Keratinocyte (primary cell): ENCODE measurements at regions not wholly inside any gene's neighbourhood (a gene's known extent, or its start where the extent isn't known, plus 50 kb on each side); places are given as distances from the start of the nearest gene placed in this dataset.
A peak's percentile ranks its signal among the peaks of the same experiment; 100 is the strongest.
"Not testable (repeated sequence)": the region's sequence is repeated elsewhere in the genome, so short reads cannot be mapped to it uniquely, and the experiment has no call there.

Experiments
- DNase-seq: peaks from one replicate; pipeline ENCODE4 v3.0.0-alpha.2; 2011; ENCODE audit warnings: low read depth, missing footprints, low spot score
- FAIRE-seq: peaks from 2 replicates; lab custom pipeline; 2011; peaks lifted over from hg19 to GRCh38; lab: Jason Lieb, UNC
- H2AFZ ChIP-seq: 2 replicates; pipeline ENCODE4 v1.6.0; 2012; ENCODE audit warnings: low read length, control low read depth, inconsistent platforms; ENCODE audit not compliant: control insufficient read depth
- H3K27ac ChIP-seq: 2 replicates; pipeline ENCODE4 v1.5.1; 2011; ENCODE audit warnings: low read length; ENCODE audit not compliant: control insufficient read depth, insufficient read depth
- H3K27me3 ChIP-seq: 3 replicates; pipeline ENCODE4 v1.6.0; 2011; ENCODE audit warnings: low read length; ENCODE audit not compliant: control insufficient read depth, insufficient read depth; ENCODE audit errors: extremely low read depth
- H3K36me3 ChIP-seq, 2 experiments: 2 replicates in 1 of 2; 3 replicates in 1 of 2; pipeline ENCODE4 v1.5.1; 2011; ENCODE audit warnings: low read length in 2 of 2, mild to moderate bottlenecking in 1 of 2; ENCODE audit not compliant: control insufficient read depth in 2 of 2, insufficient read depth in 2 of 2; ENCODE audit errors: extremely low read depth in 1 of 2
- H3K4me1 ChIP-seq: 3 replicates; pipeline ENCODE4 v1.5.1; 2011; ENCODE audit warnings: low read length; ENCODE audit not compliant: control insufficient read depth, insufficient read depth; ENCODE audit errors: extremely low read depth
- H3K4me2 ChIP-seq: 3 replicates; pipeline ENCODE4 v1.6.0; 2011; ENCODE audit warnings: low read depth, low read length; ENCODE audit not compliant: control insufficient read depth, insufficient read depth; ENCODE audit errors: extremely low read depth
- H3K4me3 ChIP-seq, 3 experiments: fragments of 200-600 bp in 1 of 3; sonication (generic) in 1 of 3; 2 replicates in 2 of 3; 3 replicates in 1 of 3; pipeline ENCODE4 v1.5.1; 2011 to 2016; ENCODE audit warnings: low read length in 3 of 3, mild to moderate bottlenecking in 3 of 3, control low read depth in 2 of 3, inconsistent platforms in 1 of 3, low read depth in 1 of 3, mixed read lengths in 1 of 3, mixed run types in 1 of 3, moderate library complexity in 1 of 3; ENCODE audit not compliant: control insufficient read depth in 2 of 3, insufficient read depth in 2 of 3; ENCODE audit errors: extremely low read depth in 1 of 3
- H3K79me2 ChIP-seq: 2 replicates; pipeline ENCODE4 v1.6.0; 2012; ENCODE audit warnings: low read length; ENCODE audit not compliant: control insufficient read depth, insufficient read depth
- H3K9ac ChIP-seq: 3 replicates; pipeline ENCODE4 v1.6.0; 2011; ENCODE audit warnings: low read length; ENCODE audit not compliant: control insufficient read depth, insufficient read depth; ENCODE audit errors: extremely low read depth
- H3K9me1 ChIP-seq: 3 replicates; pipeline ENCODE4 v1.6.0; 2011; ENCODE audit warnings: low read length; ENCODE audit not compliant: control insufficient read depth, insufficient read depth; ENCODE audit errors: extremely low read depth
- H3K9me3 ChIP-seq: 2 replicates; pipeline ENCODE4 v1.5.1; 2012; ENCODE audit warnings: low read depth, low read length; ENCODE audit not compliant: control insufficient read depth
- H4K20me1 ChIP-seq: 3 replicates; pipeline ENCODE4 v1.6.0; 2011; ENCODE audit warnings: low read length; ENCODE audit not compliant: control insufficient read depth, insufficient read depth; ENCODE audit errors: extremely low read depth
- CTCF ChIP-seq, 3 experiments: IDR thresholded peaks in 1 of 3; conservative IDR thresholded peaks in 1 of 3; optimal IDR thresholded peaks in 1 of 3; 2 replicates in 2 of 3; 3 replicates in 1 of 3; pipeline versions ENCODE3 to v1.5.1; 2011; ENCODE audit warnings: low read length in 3 of 3, mild to moderate bottlenecking in 3 of 3, moderate library complexity in 2 of 3, control low read depth in 1 of 3, inconsistent platforms in 1 of 3; ENCODE audit not compliant: insufficient read depth in 2 of 3; ENCODE audit errors: extremely low read depth in 1 of 3
- EZH2 ChIP-seq: IDR thresholded peaks from one replicate; pipeline ENCODE4 v1.6.1; 2012; ENCODE audit warnings: inconsistent platforms, mild to moderate bottlenecking, low read length, moderate library complexity
- dilution Hi-C: fragments of 300-500 bp; cut with MboI; formaldehyde crosslinking; loops from one replicate; pipeline ENCODE4 v1.7.0; 2020; ENCODE audit warnings: low sequenced_read_pairs; ENCODE audit not compliant: extremely low pct_ligation_motif_present

- Histone ChIP-seq H3K4me3 (peak overlapping the region in 1 of 3 experiments; percentile 44), H3K9ac (peak overlapping the region; percentile 77), H3K4me2 (peak overlapping the region; percentile 81), H3K27me3 (no peaks in the 10 kb centered on the region), H3K9me3 (no peaks in the 10 kb centered on the region), H4K20me1 (no peaks in the 10 kb centered on the region), H3K27ac (peak overlapping the region; percentile 89), H3K79me2 (no peaks in the 10 kb centered on the region), H2AFZ (peak overlapping the region; percentile 28), H3K36me3 (no peaks in the 10 kb centered on the region), H3K9me1 (no peaks in the 10 kb centered on the region), H3K4me1 (peaks cover 25% of the 10 kb centered on the region)
- TF ChIP-seq EZH2, result no peak
- TF ChIP-seq CTCF (optimal IDR thresholded peaks at IDR 0.05 in 1 of 3, IDR thresholded peaks at IDR 0.05 in 1 of 3, conservative IDR thresholded peaks at IDR 0.05 in 1 of 3; ENCODE audit: extremely low read depth in 1 of 3, insufficient read depth in 2 of 3, low read length in 3 of 3), result peak in 1 of 3 experiments; percentile 2
- dilution Hi-C loops, result no loop called here
- FAIRE-seq, result peak; percentile 99
- peak; percentile 99 for DNase-seq
Measured at GRCh38 chr6:4358414-4359107, 223.2 kb upstream of the ECI2 start.

GRCh38 chr6:4357660-4358152 lies 222.3 kb upstream of the ECI2 start:
- FAIRE-seq, result peak; percentile 73
- H3K9me1 ChIP-seq, H4K20me1 ChIP-seq, H3K9ac ChIP-seq, H3K9me3 ChIP-seq, H3K27me3 ChIP-seq, dilution Hi-C loops, H3K4me3 ChIP-seq, H3K36me3 ChIP-seq, H3K79me2 ChIP-seq: not testable (repeated sequence)
- peak overlapping the region; percentile 59 for H3K27ac ChIP-seq
- H2AFZ ChIP-seq, result peak overlapping the region; percentile 24
- H3K4me1 ChIP-seq, result peaks cover 25% of the 10 kb centered on the region
- DNase-seq, result peak; percentile 41
- peak overlapping the region; percentile 25 for H3K4me2 ChIP-seq
